HG03442 (cell line): ENCODE measurements at regions not wholly inside any gene's neighbourhood (a gene's known extent, or its start where the extent isn't known, plus 50 kb on each side); places are given as distances from the start of the nearest gene placed in this dataset.

Experiments used
- ATAC-seq: cut with Tn5 transposase; IDR thresholded peaks from one replicate; pipeline ENCODE4 v1.9.1; 2021; ENCODE audit warnings: mild to moderate bottlenecking, moderate library complexity; ENCODE audit not compliant: unreplicated experiment

- no peak for ATAC-seq
Observed at GRCh38 chr7:52897713-52898112, 137.7 kb upstream of the POM121L12 start.

- ATAC-seq: no peak
Observed at GRCh38 chr7:52897288-52897687, 138.1 kb upstream of the POM121L12 start.

GRCh38 chr7:52877240-52877639, 158.2 kb upstream of the POM121L12 start:
- ATAC-seq: no peak

GRCh38 chr7:52876402-52876801, 159.0 kb upstream of the POM121L12 start:
- no peak for ATAC-seq

GRCh38 chr7:52863652-52864051, 171.8 kb upstream of the POM121L12 start:
- ATAC-seq: no peak

- ATAC-seq: no peak
Observed at GRCh38 chr7:52862321-52862720, 173.1 kb upstream of the POM121L12 start.

- no peak for ATAC-seq
Observed at GRCh38 chr7:52857367-52857766, 178.1 kb upstream of the POM121L12 start.

GRCh38 chr7:52854681-52855080, 180.8 kb upstream of the POM121L12 start:
- no peak for ATAC-seq

GRCh38 chr7:52851547-52851946, 183.9 kb upstream of the POM121L12 start:
- no peak for ATAC-seq

- no peak for ATAC-seq
Observed at GRCh38 chr7:52843436-52843835, 192.0 kb upstream of the POM121L12 start.

GRCh38 chr7:52842202-52842900, 193.1 kb upstream of the POM121L12 start:
- ATAC-seq: no peak

GRCh38 chr7:52838981-52839411, 196.4 kb upstream of the POM121L12 start:
- ATAC-seq: no peak

GRCh38 chr7:52831321-52831720, 204.1 kb upstream of the POM121L12 start:
- ATAC-seq: no peak

- no peak for ATAC-seq
Observed at GRCh38 chr7:52830801-52831200, 204.6 kb upstream of the POM121L12 start.

GRCh38 chr7:52826515-52827265, 208.7 kb upstream of the POM121L12 start:
- ATAC-seq: no peak

GRCh38 chr7:52825611-52826010, 209.8 kb upstream of the POM121L12 start:
- ATAC-seq: no peak

- ATAC-seq: no peak
Observed at GRCh38 chr7:52811537-52811936, 223.9 kb upstream of the POM121L12 start.

GRCh38 chr7:52799817-52800216, 235.6 kb upstream of the POM121L12 start:
- no peak for ATAC-seq

GRCh38 chr7:52797801-52798200, 237.6 kb upstream of the POM121L12 start:
- ATAC-seq: no peak

- no peak for ATAC-seq
Observed at GRCh38 chr7:52794621-52795020, 240.8 kb upstream of the POM121L12 start.

GRCh38 chr7:52791176-52791700, 244.2 kb upstream of the POM121L12 start:
- no peak for ATAC-seq

- no peak for ATAC-seq
Observed at GRCh38 chr7:52786174-52786573, 249.3 kb upstream of the POM121L12 start.
